ENCODE measurements at regions not wholly inside any gene's neighbourhood (a gene's known extent, or its start where the extent isn't known, plus 50 kb on each side); places are given as distances from the start of the nearest gene placed in this dataset.

GRCh38 chr13:76160506-76160905 lies 524.4 kb downstream of the LMO7 start:
- no peak for TF ChIP-seq CTCF (IDR thresholded peaks at IDR 0.05; ENCODE audit: low read depth, low read length, missing control alignments)
- no peak for DNase-seq (ENCODE audit: low read depth)
- no peak overlapping the region for H3K4me3 ChIP-seq (ENCODE audit: low read depth, low read length)

- DNase-seq (ENCODE audit: low read depth): no peak
- no peak overlapping the region for H3K4me3 ChIP-seq (ENCODE audit: low read depth, low read length)
- no peak for TF ChIP-seq CTCF (IDR thresholded peaks at IDR 0.05; ENCODE audit: low read depth, low read length, missing control alignments)
Observed at GRCh38 chr13:76157926-76158325, 521.8 kb downstream of the LMO7 start.

DNA sequence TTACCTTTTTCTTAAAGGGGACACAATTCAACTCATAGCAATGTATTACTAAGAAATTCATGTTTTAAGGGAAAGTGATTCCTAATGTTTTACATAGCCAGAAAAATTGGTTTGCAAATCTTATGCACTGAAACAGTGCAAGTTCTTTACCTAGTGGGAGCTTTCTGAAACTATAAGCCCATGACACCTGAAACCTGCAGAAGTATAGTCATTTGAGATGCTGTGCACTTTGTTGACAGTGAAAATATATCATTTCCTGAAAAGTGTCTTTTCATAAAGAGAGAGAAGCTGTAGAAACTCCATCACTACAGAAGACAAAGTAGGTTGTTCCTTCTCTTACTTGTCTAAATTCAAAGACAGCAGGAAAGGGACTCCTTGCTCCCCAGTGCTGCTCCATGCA lies 517.1 kb downstream of the LMO7 start:
- no peak overlapping the region for H3K4me3 ChIP-seq (ENCODE audit: low read depth, low read length)
- TF ChIP-seq CTCF (IDR thresholded peaks at IDR 0.05; ENCODE audit: low read depth, low read length, missing control alignments): no peak
- DNase-seq (ENCODE audit: low read depth): no peak

GRCh38 chr13:76148926-76149325 lies 512.8 kb downstream of the LMO7 start:
- no peak overlapping the region for H3K4me3 ChIP-seq (ENCODE audit: low read depth, low read length)
- no peak for DNase-seq (ENCODE audit: low read depth)
- TF ChIP-seq CTCF (IDR thresholded peaks at IDR 0.05; ENCODE audit: low read depth, low read length, missing control alignments): no peak

DNA sequence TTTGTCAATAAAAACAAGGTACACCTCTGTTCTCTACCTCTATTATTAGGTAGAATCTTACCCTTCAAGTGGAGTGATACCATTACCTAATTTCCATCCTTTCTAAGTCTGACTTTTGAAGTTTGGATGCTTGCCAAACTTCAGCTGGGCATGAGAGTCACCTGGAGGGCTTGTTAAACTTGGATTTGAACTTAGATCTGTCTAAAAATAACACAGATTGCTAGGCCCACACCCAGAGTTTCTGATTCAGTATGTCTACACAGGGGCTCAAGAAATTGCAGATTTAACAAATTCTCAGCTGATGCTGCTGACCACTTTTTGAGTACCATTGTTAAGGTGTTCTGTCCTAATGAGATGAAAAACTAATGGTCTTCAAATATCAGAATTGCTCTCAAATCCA lies 512.2 kb downstream of the LMO7 start:
- no peak for TF ChIP-seq CTCF (IDR thresholded peaks at IDR 0.05; ENCODE audit: low read depth, low read length, missing control alignments)
- DNase-seq (ENCODE audit: low read depth): no peak
- no peak overlapping the region for H3K4me3 ChIP-seq (ENCODE audit: low read depth, low read length)

GRCh38 chr13:76132532-76132931 lies 496.4 kb downstream of the LMO7 start:
- DNase-seq (ENCODE audit: low read depth): no peak
- no peak overlapping the region for H3K4me3 ChIP-seq (ENCODE audit: low read depth, low read length)
- TF ChIP-seq CTCF (IDR thresholded peaks at IDR 0.05; ENCODE audit: low read depth, low read length, missing control alignments): no peak

- no peak overlapping the region for H3K4me3 ChIP-seq (ENCODE audit: low read depth, low read length)
- no peak for DNase-seq (ENCODE audit: low read depth)
- TF ChIP-seq CTCF (IDR thresholded peaks at IDR 0.05; ENCODE audit: low read depth, low read length, missing control alignments): no peak
Observed at GRCh38 chr13:76131551-76131950, 495.4 kb downstream of the LMO7 start.
